HG03520 (cell line): ENCODE measurements at regions not wholly inside any gene's neighbourhood (a gene's known extent, or its start where the extent isn't known, plus 50 kb on each side); places are given as distances from the start of the nearest gene placed in this dataset.
"Not testable (repeated sequence)": the region's sequence is repeated elsewhere in the genome, so short reads cannot be mapped to it uniquely, and the experiment has no call there.

Experiments
- ATAC-seq: cut with Tn5 transposase; IDR thresholded peaks from one replicate; pipeline ENCODE4 v1.9.1; 2021; ENCODE audit warnings: mild to moderate bottlenecking, moderate library complexity; ENCODE audit not compliant: unreplicated experiment

- ATAC-seq, result no peak
These were observed 1745.3 kb downstream of the MRPL39 start for GRCh38 chr21:23861911-23862504.

- ATAC-seq, result no peak
These were observed 1748.4 kb downstream of the MRPL39 start for GRCh38 chr21:23858878-23859277.

GRCh38 chr21:23853796-23854379 is 1753.4 kb downstream of the MRPL39 start:
- ATAC-seq, result peak; percentile 56

GRCh38 chr21:23837564-23837963 is 1769.7 kb downstream of the MRPL39 start:
- no peak for ATAC-seq

GRCh38 chr21:23822760-23823159 is 1784.5 kb downstream of the MRPL39 start:
- ATAC-seq, result no peak

GRCh38 chr21:23817337-23817736 is 1789.9 kb downstream of the MRPL39 start:
- no peak for ATAC-seq

- no peak for ATAC-seq
These were observed 1794.8 kb downstream of the MRPL39 start for GRCh38 chr21:23812485-23812884.

- no peak for ATAC-seq
These were observed 1795.5 kb downstream of the MRPL39 start for GRCh38 chr21:23811805-23812204.

- ATAC-seq, result no peak
These were observed 1797.7 kb downstream of the MRPL39 start for GRCh38 chr21:23809573-23809972.

- not testable (repeated sequence) for ATAC-seq
These were observed 1800.2 kb downstream of the MRPL39 start for GRCh38 chr21:23806966-23807548.

- no peak for ATAC-seq
These were observed 1802.4 kb downstream of the MRPL39 start for GRCh38 chr21:23804866-23805265.

- ATAC-seq, result no peak
These were observed 1806.0 kb downstream of the MRPL39 start for GRCh38 chr21:23801292-23801691.

- no peak for ATAC-seq
These were observed 1807.9 kb downstream of the MRPL39 start for GRCh38 chr21:23799376-23799775.

- ATAC-seq, result no peak
These were observed 1815.0 kb downstream of the MRPL39 start for GRCh38 chr21:23792300-23792699.

- no peak for ATAC-seq
These were observed 1817.4 kb downstream of the MRPL39 start for GRCh38 chr21:23789864-23790263.

- no peak for ATAC-seq
These were observed 1827.0 kb downstream of the MRPL39 start for GRCh38 chr21:23780326-23780725.

- no peak for ATAC-seq
These were observed 1863.5 kb downstream of the MRPL39 start for GRCh38 chr21:23743821-23744220.

- ATAC-seq, result no peak
These were observed 1866.8 kb downstream of the MRPL39 start for GRCh38 chr21:23740463-23740862.

- no peak for ATAC-seq
These were observed 1874.5 kb downstream of the MRPL39 start for GRCh38 chr21:23732776-23733175.

GRCh38 chr21:23729331-23729730 is 1878.0 kb downstream of the MRPL39 start:
- ATAC-seq, result no peak

- no peak for ATAC-seq
These were observed 1881.7 kb downstream of the MRPL39 start for GRCh38 chr21:23725576-23725975.

- no peak for ATAC-seq
These were observed 1888.6 kb downstream of the MRPL39 start for GRCh38 chr21:23718446-23719285.
